ENCODE measurements at regions not wholly inside any gene's neighbourhood (a gene's known extent, or its start where the extent isn't known, plus 50 kb on each side); places are given as distances from the start of the nearest gene placed in this dataset.

DNA sequence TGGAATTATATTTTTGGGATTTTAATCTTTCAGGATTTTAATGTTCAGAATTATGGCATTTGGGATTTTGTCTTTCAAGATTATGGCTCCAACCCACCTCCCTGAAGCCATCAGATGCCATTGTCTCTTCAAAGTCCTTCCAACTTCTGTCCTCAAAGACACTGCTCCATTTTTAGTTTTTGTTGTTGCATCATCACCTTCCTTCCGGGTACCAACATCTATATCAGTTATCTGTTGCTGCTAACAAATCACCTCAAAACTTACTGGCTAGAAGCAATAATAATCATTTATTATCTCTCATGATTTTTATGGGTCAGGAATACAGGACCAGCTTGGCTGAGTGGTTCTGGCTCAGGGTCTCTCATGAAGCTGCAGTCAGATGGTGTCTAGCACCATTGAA, 138.8 kb upstream of the ZBED5 start:
- Histone ChIP-seq H3K4me2 (ENCODE audit: low read length) (no peak overlapping the region), H2AFZ (ENCODE audit: low read depth, low read length) (no peak overlapping the region), H3K27me3 (ENCODE audit: insufficient read depth, low read length) (peaks cover 26% of the 10 kb centered on the region), H3K9ac (ENCODE audit: low read length) (no peak overlapping the region), H3K4me3 (ENCODE audit: insufficient read depth, low read depth, low read length) (no peak overlapping the region), H3K27ac (ENCODE audit: low read depth, low read length) (no peak overlapping the region), H3K79me2 (ENCODE audit: insufficient read depth, low read length) (no peaks in the 10 kb centered on the region), H3K4me1 (ENCODE audit: insufficient read depth, low read length) (no peaks in the 10 kb centered on the region), H3K9me3 (ENCODE audit: insufficient read depth, low read depth, low read length) (peaks cover 2% of the 10 kb centered on the region), H4K20me1 (ENCODE audit: insufficient read depth, low read length) (no peaks in the 10 kb centered on the region), H3K36me3 (ENCODE audit: insufficient read depth, low read length) (no peaks in the 10 kb centered on the region)
- TF ChIP-seq EZH2 (IDR thresholded peaks at IDR 0.05; ENCODE audit: insufficient read depth, low read length) (no peak), CTCF (IDR thresholded peaks at IDR 0.05; ENCODE audit: insufficient read depth, low read depth, low read length) (no peak)
- no peak for FAIRE-seq
- H3K4me3 Mint-ChIP-seq (ENCODE audit: unreplicated experiment) = no peak overlapping the region
- peaks cover 10% of the 10 kb centered on the region for H3K27me3 Mint-ChIP-seq (ENCODE audit: low read depth, unreplicated experiment)
- no peaks in the 10 kb centered on the region for H3K36me3 Mint-ChIP-seq (ENCODE audit: low read depth, unreplicated experiment)
- DNase-seq (ENCODE audit: low read depth) = no peak
- no peak overlapping the region for H3K27ac Mint-ChIP-seq (ENCODE audit: unreplicated experiment)
- H3K9me3 Mint-ChIP-seq (ENCODE audit: unreplicated experiment) = peaks cover 10% of the 10 kb centered on the region
- no peaks in the 10 kb centered on the region for H3K4me1 Mint-ChIP-seq (ENCODE audit: low read depth, unreplicated experiment)

DNA sequence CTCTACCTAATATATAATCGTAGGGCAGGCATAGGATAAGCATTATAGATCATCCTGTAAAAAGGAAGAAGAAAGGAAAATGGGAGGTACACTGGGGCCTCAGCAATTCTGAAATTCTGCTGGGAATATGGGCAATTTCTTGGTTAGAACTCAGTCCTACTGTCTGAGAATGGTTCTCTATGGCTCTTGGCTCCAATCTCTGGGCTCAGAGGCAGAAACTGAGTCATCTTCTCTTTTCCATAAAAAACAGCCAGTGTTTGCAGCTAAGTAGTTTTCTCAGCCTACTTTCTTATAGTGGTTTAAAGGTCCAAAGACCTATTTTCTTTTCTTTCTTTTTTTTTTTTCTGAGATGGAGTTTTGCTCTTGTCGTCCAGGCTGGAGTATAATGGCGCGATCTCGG, 135.8 kb upstream of the ZBED5 start:
- Histone ChIP-seq H3K36me3 (ENCODE audit: insufficient read depth, low read length) (no peaks in the 10 kb centered on the region), H3K4me1 (ENCODE audit: insufficient read depth, low read length) (no peaks in the 10 kb centered on the region), H3K9me3 (ENCODE audit: insufficient read depth, low read depth, low read length) (peaks cover 2% of the 10 kb centered on the region), H3K27me3 (ENCODE audit: insufficient read depth, low read length) (peaks cover 14% of the 10 kb centered on the region), H3K4me2 (ENCODE audit: low read length) (no peak overlapping the region), H2AFZ (ENCODE audit: low read depth, low read length) (no peak overlapping the region), H3K79me2 (ENCODE audit: insufficient read depth, low read length) (no peaks in the 10 kb centered on the region), H4K20me1 (ENCODE audit: insufficient read depth, low read length) (no peaks in the 10 kb centered on the region), H3K27ac (ENCODE audit: low read depth, low read length) (no peak overlapping the region), H3K9ac (ENCODE audit: low read length) (no peak overlapping the region), H3K4me3 (ENCODE audit: insufficient read depth, low read depth, low read length) (no peak overlapping the region)
- Mint-ChIP-seq H3K4me1 (ENCODE audit: low read depth, unreplicated experiment) (peaks cover 2% of the 10 kb centered on the region), H3K9me3 (ENCODE audit: unreplicated experiment) (peaks cover 15% of the 10 kb centered on the region), H3K27me3 (ENCODE audit: low read depth, unreplicated experiment) (peaks cover 5% of the 10 kb centered on the region), H3K4me3 (ENCODE audit: unreplicated experiment) (no peak overlapping the region), H3K27ac (ENCODE audit: unreplicated experiment) (no peak overlapping the region), H3K36me3 (ENCODE audit: low read depth, unreplicated experiment) (no peaks in the 10 kb centered on the region)
- no peak for DNase-seq (ENCODE audit: low read depth)
- FAIRE-seq = no peak
- no peak for TF ChIP-seq EZH2 (IDR thresholded peaks at IDR 0.05; ENCODE audit: insufficient read depth, low read length)
- no peak for TF ChIP-seq CTCF (IDR thresholded peaks at IDR 0.05; ENCODE audit: insufficient read depth, low read depth, low read length)

DNA sequence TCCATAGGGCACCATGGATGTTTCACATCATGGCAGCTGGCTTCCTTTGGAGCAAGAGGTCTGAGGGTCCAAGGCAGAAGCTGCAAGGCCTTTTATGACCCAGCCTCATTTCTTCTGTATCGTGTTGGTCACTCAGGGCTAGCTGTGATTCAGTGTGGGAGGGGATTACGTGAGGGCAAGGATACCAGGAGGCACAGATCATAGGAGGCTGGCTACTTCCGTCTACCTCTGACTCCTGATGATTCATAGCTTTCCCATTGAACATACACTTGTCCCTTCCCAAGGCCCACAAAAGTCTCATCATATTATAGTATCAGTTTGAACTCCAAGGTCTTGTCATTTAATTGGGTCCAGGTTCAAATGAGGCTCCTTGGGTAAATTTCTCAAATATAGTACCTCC, 135.3 kb upstream of the ZBED5 start:
- no peak overlapping the region for H3K27ac ChIP-seq (ENCODE audit: low read depth, low read length)
- H3K4me1 ChIP-seq (ENCODE audit: insufficient read depth, low read length) = no peaks in the 10 kb centered on the region
- no peak for TF ChIP-seq CTCF (IDR thresholded peaks at IDR 0.05; ENCODE audit: insufficient read depth, low read depth, low read length)
- no peak for TF ChIP-seq EZH2 (IDR thresholded peaks at IDR 0.05; ENCODE audit: insufficient read depth, low read length)
- no peaks in the 10 kb centered on the region for H3K36me3 Mint-ChIP-seq (ENCODE audit: low read depth, unreplicated experiment)
- H3K9ac ChIP-seq (ENCODE audit: low read length) = no peak overlapping the region
- no peak for DNase-seq (ENCODE audit: low read depth)
- H3K79me2 ChIP-seq (ENCODE audit: insufficient read depth, low read length) = no peaks in the 10 kb centered on the region
- no peak overlapping the region for H3K4me3 ChIP-seq (ENCODE audit: insufficient read depth, low read depth, low read length)
- H3K27me3 ChIP-seq (ENCODE audit: insufficient read depth, low read length) = peaks cover 9% of the 10 kb centered on the region
- no peaks in the 10 kb centered on the region for H4K20me1 ChIP-seq (ENCODE audit: insufficient read depth, low read length)
- H3K4me1 Mint-ChIP-seq (ENCODE audit: low read depth, unreplicated experiment) = peaks cover 2% of the 10 kb centered on the region
- no peaks in the 10 kb centered on the region for H3K36me3 ChIP-seq (ENCODE audit: insufficient read depth, low read length)
- H3K4me3 Mint-ChIP-seq (ENCODE audit: unreplicated experiment) = no peak overlapping the region
- H3K9me3 ChIP-seq (ENCODE audit: insufficient read depth, low read depth, low read length) = peaks cover 2% of the 10 kb centered on the region
- no peak overlapping the region for H2AFZ ChIP-seq (ENCODE audit: low read depth, low read length)
- FAIRE-seq = no peak
- peaks cover 15% of the 10 kb centered on the region for H3K9me3 Mint-ChIP-seq (ENCODE audit: unreplicated experiment)
- no peak overlapping the region for H3K4me2 ChIP-seq (ENCODE audit: low read length)
- no peak overlapping the region for H3K27ac Mint-ChIP-seq (ENCODE audit: unreplicated experiment)
- peaks cover 5% of the 10 kb centered on the region for H3K27me3 Mint-ChIP-seq (ENCODE audit: low read depth, unreplicated experiment)
